DMS53 (cell line): ENCODE measurements at regions not wholly inside any gene's neighbourhood (a gene's known extent, or its start where the extent isn't known, plus 50 kb on each side); places are given as distances from the start of the nearest gene placed in this dataset.

Experiments
- DNase-seq: peaks from one replicate; lab custom pipeline; 2025; lab: John Stamatoyannopoulos, UW

- DNase-seq = no peak
These were observed 77.3 kb upstream of the NR2F2 start for GRCh38 chr15:96253006-96253747.

GRCh38 chr15:96254173-96254572 lies 76.3 kb upstream of the NR2F2 start:
- DNase-seq = no peak

GRCh38 chr15:96255599-96255998 lies 74.9 kb upstream of the NR2F2 start:
- no peak for DNase-seq

- no peak for DNase-seq
These were observed 68.9 kb upstream of the NR2F2 start for GRCh38 chr15:96261575-96262034.

- no peak for DNase-seq
These were observed 68.4 kb upstream of the NR2F2 start for GRCh38 chr15:96262097-96262496.

- DNase-seq = no peak
These were observed 67.7 kb upstream of the NR2F2 start for GRCh38 chr15:96262549-96263489.

GRCh38 chr15:96264351-96264798 lies 66.1 kb upstream of the NR2F2 start:
- no peak for DNase-seq

- DNase-seq = no peak
These were observed 65.5 kb upstream of the NR2F2 start for GRCh38 chr15:96264801-96265515.

- DNase-seq = no peak
These were observed 64.0 kb upstream of the NR2F2 start for GRCh38 chr15:96266456-96266855.

- DNase-seq = no peak
These were observed 63.0 kb upstream of the NR2F2 start for GRCh38 chr15:96267463-96267862.

GRCh38 chr15:96268442-96269204 lies 61.9 kb upstream of the NR2F2 start:
- DNase-seq = no peak

GRCh38 chr15:96270581-96271172 lies 59.8 kb upstream of the NR2F2 start:
- no peak for DNase-seq

GRCh38 chr15:96272427-96272826 lies 58.1 kb upstream of the NR2F2 start:
- no peak for DNase-seq

- DNase-seq = no peak
These were observed 57.0 kb upstream of the NR2F2 start for GRCh38 chr15:96273317-96274086.

GRCh38 chr15:96274087-96274440 lies 56.4 kb upstream of the NR2F2 start:
- no peak for DNase-seq

- DNase-seq = no peak
These were observed 55.8 kb upstream of the NR2F2 start for GRCh38 chr15:96274698-96275097.

GRCh38 chr15:96276438-96277210 lies 53.9 kb upstream of the NR2F2 start:
- no peak for DNase-seq
